ENCODE measurements at regions not wholly inside any gene's neighbourhood (a gene's known extent, or its start where the extent isn't known, plus 50 kb on each side); places are given as distances from the start of the nearest gene placed in this dataset.

- no peak for DNase-seq (ENCODE audit: low read depth)
These were observed 1358.4 kb upstream of the ADGRL3 start for GRCh38 chr4:59841698-59842097.

GRCh38 chr4:59848457-59848856, 1351.7 kb upstream of the ADGRL3 start:
- no peak for DNase-seq (ENCODE audit: low read depth)

GRCh38 chr4:59855630-59856352, 1344.3 kb upstream of the ADGRL3 start:
- no peak for DNase-seq (ENCODE audit: low read depth)

- DNase-seq (ENCODE audit: low read depth), result no peak
These were observed 1331.1 kb upstream of the ADGRL3 start for GRCh38 chr4:59869056-59869455.

- no peak for DNase-seq (ENCODE audit: low read depth)
These were observed 1330.6 kb upstream of the ADGRL3 start for GRCh38 chr4:59869559-59869958.

GRCh38 chr4:59881632-59882031, 1318.5 kb upstream of the ADGRL3 start:
- DNase-seq (ENCODE audit: low read depth), result no peak

- no peak for DNase-seq (ENCODE audit: low read depth)
These were observed 1295.8 kb upstream of the ADGRL3 start for GRCh38 chr4:59904331-59904730.

- no peak for DNase-seq (ENCODE audit: low read depth)
These were observed 1279.7 kb upstream of the ADGRL3 start for GRCh38 chr4:59920416-59920815.

- no peak for DNase-seq (ENCODE audit: low read depth)
These were observed 1274.8 kb upstream of the ADGRL3 start for GRCh38 chr4:59925290-59925689.

- no peak for DNase-seq (ENCODE audit: low read depth)
These were observed 1263.6 kb upstream of the ADGRL3 start for GRCh38 chr4:59936566-59936965.

GRCh38 chr4:59938166-59938565, 1262.0 kb upstream of the ADGRL3 start:
- no peak for DNase-seq (ENCODE audit: low read depth)

- no peak for DNase-seq (ENCODE audit: low read depth)
These were observed 1254.8 kb upstream of the ADGRL3 start for GRCh38 chr4:59945277-59945676.

- no peak for DNase-seq (ENCODE audit: low read depth)
These were observed 1254.4 kb upstream of the ADGRL3 start for GRCh38 chr4:59945716-59946115.

- no peak for DNase-seq (ENCODE audit: low read depth)
These were observed 1243.8 kb upstream of the ADGRL3 start for GRCh38 chr4:59956366-59956765.

- DNase-seq (ENCODE audit: low read depth), result no peak
These were observed 1240.0 kb upstream of the ADGRL3 start for GRCh38 chr4:59960143-59960542.

GRCh38 chr4:59966758-59967157, 1233.4 kb upstream of the ADGRL3 start:
- no peak for DNase-seq (ENCODE audit: low read depth)

- DNase-seq (ENCODE audit: low read depth), result no peak
These were observed 1231.3 kb upstream of the ADGRL3 start for GRCh38 chr4:59968796-59969195.

- DNase-seq (ENCODE audit: low read depth), result no peak
These were observed 1230.2 kb upstream of the ADGRL3 start for GRCh38 chr4:59969909-59970308.

GRCh38 chr4:59971952-59972351, 1228.2 kb upstream of the ADGRL3 start:
- DNase-seq (ENCODE audit: low read depth), result no peak

- no peak for DNase-seq (ENCODE audit: low read depth)
These were observed 1226.6 kb upstream of the ADGRL3 start for GRCh38 chr4:59973492-59973891.

GRCh38 chr4:59979061-59979460, 1221.1 kb upstream of the ADGRL3 start:
- DNase-seq (ENCODE audit: low read depth), result no peak

- DNase-seq (ENCODE audit: low read depth), result no peak
These were observed 1216.3 kb upstream of the ADGRL3 start for GRCh38 chr4:59983852-59984251.

GRCh38 chr4:59987289-59987688, 1212.8 kb upstream of the ADGRL3 start:
- no peak for DNase-seq (ENCODE audit: low read depth)

- no peak for DNase-seq (ENCODE audit: low read depth)
These were observed 1206.0 kb upstream of the ADGRL3 start for GRCh38 chr4:59994118-59994517.

All from Daoy (cell line).